ENCODE measurements at regions not wholly inside any gene's neighbourhood (a gene's known extent, or its start where the extent isn't known, plus 50 kb on each side); places are given as distances from the start of the nearest gene placed in this dataset.

GRCh38 chr1:5093042-5093441 is 438.6 kb downstream of the AJAP1 start:
- no peak for TF ChIP-seq TAF1 (IDR thresholded peaks at IDR 0.05; ENCODE audit: low read depth)
- TF ChIP-seq NFIC (IDR thresholded peaks at IDR 0.05), result no peak
- TF ChIP-seq, protein P1, sequence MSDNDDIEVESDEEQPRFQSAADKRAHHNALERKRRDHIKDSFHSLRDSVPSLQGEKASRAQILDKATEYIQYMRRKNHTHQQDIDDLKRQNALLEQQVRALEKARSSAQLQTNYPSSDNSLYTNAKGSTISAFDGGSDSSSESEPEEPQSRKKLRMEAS (IDR thresholded peaks at IDR 0.05), result no peak
- TF ChIP-seq EP300 (IDR thresholded peaks at IDR 0.05; ENCODE audit: borderline replicate concordance), result no peak
- TF ChIP-seq YY1 (IDR thresholded peaks at IDR 0.05; ENCODE audit: low read depth), result no peak
- TF ChIP-seq USF1 (IDR thresholded peaks at IDR 0.05), result no peak
- no peak for TF ChIP-seq ZBTB7A (IDR thresholded peaks at IDR 0.05; ENCODE audit: low read depth)
- TF ChIP-seq RAD21 (IDR thresholded peaks at IDR 0.05; ENCODE audit: low read depth), result no peak
- no peak for TF ChIP-seq EGR1 (IDR thresholded peaks at IDR 0.05)
- no peak for TF ChIP-seq CREB1 (IDR thresholded peaks at IDR 0.05; ENCODE audit: low read depth)

Data from Ishikawa (cell line).